K562 (cell line): ENCODE measurements at regions not wholly inside any gene's neighbourhood (a gene's known extent, or its start where the extent isn't known, plus 50 kb on each side); places are given as distances from the start of the nearest gene placed in this dataset.

Source experiments
- ATAC-seq: fragments of 200-7000 bp; cut with Tn5 transposase; 3 replicates; pipeline ENCODE4 v1.9.1; 2020; ENCODE audit warnings: moderate library complexity
- BruUV-seq: library from RNA; stranded (reverse); fragments of 400-500 nt; replicated peaks from 2 replicates; lab custom pipeline; 2021; lab: Mats Ljungman, UMichigan
- CTCF ChIA-PET: fragments of 300-600 bp; formaldehyde crosslinking; extraction: SDS; loops from one replicate; lab custom pipeline; 2021; ENCODE audit warnings: low intra/inter-chr PET ratio; lab: Yijun Ruan, JAX
- POLR2A ChIA-PET: fragments of 300-600, 350-650 bp; sonication (Branson Sonifier 250); formaldehyde crosslinking; extraction: SDS; loops from one replicate; lab custom pipeline; 2021; ENCODE audit warnings: antibody characterized with exemption, inconsistent platforms; lab: Yijun Ruan, JAX
- DNase-seq, 4 experiments: peaks; one replicate each; pipeline versions ENCODE4 v3.0.0 to v3.0.0-alpha.2; 2011 to 2018; ENCODE audit warnings: low spot score in 3 of 4, mixed read lengths in 3 of 4; ENCODE audit errors: extremely low read depth in 1 of 4
- FAIRE-seq: peaks from 2 replicates; lab custom pipeline; 2011; peaks lifted over from hg19 to GRCh38; lab: Jason Lieb, UNC
- H2AFZ ChIP-seq: 2 replicates; pipeline ENCODE4 v1.6.0; 2011; ENCODE audit warnings: low read depth, low read length, control low read depth, inconsistent platforms
- H3K27ac ChIP-seq: fragments of 200-600 bp; 3 replicates; pipeline ENCODE4 v1.8.0; 2011; ENCODE audit warnings: low read depth, mild to moderate bottlenecking, control low read depth, inconsistent platforms, low read length, moderate library complexity, mixed read lengths; ENCODE audit errors: extremely low read depth
- H3K27me3 ChIP-seq, 2 experiments: fragments of 300-600 bp in 1 of 2; 2 replicates in 1 of 2; 3 replicates in 1 of 2; pipeline versions ENCODE4 v1.6.0 to v1.8.0; 2011; ENCODE audit warnings: inconsistent platforms in 2 of 2, low read length in 2 of 2, mild to moderate bottlenecking in 1 of 2, mixed read lengths in 1 of 2, moderate library complexity in 1 of 2; ENCODE audit not compliant: control insufficient read depth in 2 of 2, insufficient read depth in 2 of 2
- H3K36me3 ChIP-seq: fragments of 300-600 bp; 3 replicates; pipeline ENCODE4 v1.8.0; 2011; ENCODE audit warnings: mild to moderate bottlenecking, low read length, inconsistent platforms; ENCODE audit not compliant: control insufficient read depth, insufficient read depth
- H3K4me1 ChIP-seq, 2 experiments: fragments of 200-600 bp in 1 of 2; replicated peaks in 1 of 2; 2 replicates in 1 of 2; 3 replicates in 1 of 2; pipeline versions ENCODE4 v1.5.1 to v1.8.0; 2011; ENCODE audit warnings: inconsistent platforms in 2 of 2, low read length in 2 of 2, mild to moderate bottlenecking in 1 of 2, mixed read lengths in 1 of 2, moderate library complexity in 1 of 2; ENCODE audit not compliant: control insufficient read depth in 2 of 2, insufficient read depth in 2 of 2
- H3K4me2 ChIP-seq: 2 replicates; pipeline ENCODE4 v1.6.1; 2011; ENCODE audit warnings: low read length, control low read depth, inconsistent platforms, mixed read lengths; ENCODE audit not compliant: insufficient read depth
- H3K4me3 ChIP-seq: fragments of 200-600 bp; sonication (generic), shearing (Covaris generic); 2 replicates; pipeline ENCODE4 v1.5.1; 2016; ENCODE audit warnings: control low read depth, inconsistent platforms
- H3K79me2 ChIP-seq: fragments of 200-600 bp; 3 replicates; pipeline ENCODE4 v1.8.0; 2011; ENCODE audit warnings: low read length, inconsistent platforms; ENCODE audit not compliant: control insufficient read depth, insufficient read depth
- H3K9ac ChIP-seq, 2 experiments: 2 replicates each; pipeline versions ENCODE4 v1.6.0 to v1.6.1; 2011; ENCODE audit warnings: low read depth in 2 of 2, low read length in 2 of 2, control low read depth in 1 of 2, inconsistent platforms in 1 of 2, mild to moderate bottlenecking in 1 of 2, mixed read lengths in 1 of 2; ENCODE audit not compliant: insufficient read depth in 1 of 2
- H3K9me1 ChIP-seq: one replicate; pipeline ENCODE4 v1.6.0; 2011; ENCODE audit warnings: inconsistent platforms, mild to moderate bottlenecking, low read length, moderate library complexity; ENCODE audit not compliant: control insufficient read depth, insufficient read depth
- H3K9me3 ChIP-seq: replicated peaks from 2 replicates; pipeline ENCODE4 v1.5.1; 2011; ENCODE audit warnings: low read depth, low read length, inconsistent platforms; ENCODE audit not compliant: control insufficient read depth, insufficient read depth
- H4K20me1 ChIP-seq: replicated peaks from 2 replicates; pipeline ENCODE4 v1.6.1; 2011; ENCODE audit warnings: low read length, inconsistent platforms, mixed read lengths; ENCODE audit not compliant: control insufficient read depth, insufficient read depth
- CEBPZ ChIP-seq: fragments of 150-350 bp; IDR thresholded peaks from 2 replicates; pipeline ENCODE4 v1.6.1; 2014; ENCODE audit warnings: low read depth, mild to moderate bottlenecking, low read length, borderline replicate concordance
- MIER1 ChIP-seq: fragments of 450-650 bp; IDR thresholded peaks from 2 replicates; pipeline ENCODE4 v1.6.1; 2016; ENCODE audit warnings: antibody characterized with exemption, mild to moderate bottlenecking, low read depth
- MTA1 ChIP-seq: fragments of 450-650 bp; IDR thresholded peaks from 2 replicates; pipeline ENCODE4 v1.6.1; 2017; ENCODE audit warnings: borderline replicate concordance
- NR0B1 ChIP-seq: fragments of 450-650 bp; IDR thresholded peaks from one replicate; pipeline ENCODE4 v1.6.1; 2018; ENCODE audit warnings: mild to moderate bottlenecking, moderate library complexity; ENCODE audit not compliant: partially characterized antibody
- RBM34 ChIP-seq: fragments of 200-400 bp; formaldehyde crosslinking; IDR thresholded peaks from 2 replicates; pipeline ENCODE4 v1.6.1; 2018; ENCODE audit warnings: low read length, borderline replicate concordance; ENCODE audit not compliant: insufficient read depth
- REST ChIP-seq, 2 experiments: fragments of 450-650 bp; formaldehyde crosslinking in 1 of 2; IDR thresholded peaks; 2 replicates each; pipeline versions ENCODE4 v1.4.0 to v1.6.1; 2014 to 2020; ENCODE audit warnings: mild to moderate bottlenecking in 2 of 2, borderline replicate concordance in 1 of 2, low read depth in 1 of 2
- RNF2 ChIP-seq: sonication (generic); IDR thresholded peaks from 2 replicates; pipeline ENCODE4 v1.6.1; 2016
- ZFP36 ChIP-seq: fragments of 150-350 bp; IDR thresholded peaks from 2 replicates; pipeline ENCODE4 v1.6.1; 2018; ENCODE audit warnings: low read length, low read depth; ENCODE audit not compliant: partially characterized antibody
- ZFPM2 ChIP-seq: fragments of 250-450 bp; sonication (Bioruptor Pico); IDR thresholded peaks from 2 replicates; pipeline ENCODE4 v1.5.1; 2022; ENCODE audit warnings: mild to moderate bottlenecking
- WGBS: fragments of 100-300 bp; shearing (Covaris generic); methylation state at CpG from one replicate; pipeline ENCODE4 v1.1.6; 2016; ENCODE audit warnings: low coverage, mixed read lengths; ENCODE audit not compliant: insufficient coverage; ENCODE audit errors: missing lambda C conversion rate; 5-methylcytosine and 5-hydroxymethylcytosine counted together
- in situ Hi-C: fragments of 300-500 bp; cut with MboI; formaldehyde crosslinking; loops from 4 replicates; pipeline ENCODE4 v1.15.0; 2018; ENCODE audit warnings: inconsistent platforms, mixed read lengths
- intact Hi-C: fragments of 100-400 bp; cut with micrococcal nuclease; formaldehyde crosslinking; loops from 2 replicates; pipeline ENCODE4 v1.14.2; 2022

- H3K79me2 ChIP-seq = no peaks in the 10 kb centered on the region
- no peaks in the 10 kb centered on the region for H3K9me1 ChIP-seq
- no peaks in the 10 kb centered on the region for H3K9me3 ChIP-seq
- no peak overlapping the region for H2AFZ ChIP-seq
- no peak overlapping the region for H3K4me2 ChIP-seq
- intact Hi-C loops (no loop called here), in situ Hi-C loops (no loop called here)
- no peak overlapping the region for H3K27ac ChIP-seq
- H3K4me1 ChIP-seq = no peaks in the 10 kb centered on the region
- peaks cover 2 to 34% of the 10 kb centered on the region in 2 experiments; a peak in 3 of 5 replicates for H3K27me3 ChIP-seq
- H3K4me3 ChIP-seq = no peak overlapping the region
- no TSS peak for BruUV-seq
- DNase-seq = no peak
- H4K20me1 ChIP-seq = no peaks in the 10 kb centered on the region; the same call in 1 of the 2 replicates
- ATAC-seq = no peak
- CTCF ChIA-PET = no interaction called here
- H3K36me3 ChIP-seq = no peaks in the 10 kb centered on the region
- no peak overlapping the region for H3K9ac ChIP-seq
- 2% methylated on average over 6 of the region's 6 CpGs for WGBS
- FAIRE-seq = no peak
- POLR2A ChIA-PET = interaction anchor here (1.8 kb wide), 1 partner anchor 12 kb away, joined by 5 read pairs; no protein-coding TSS in a partner anchor
- TF ChIP-seq ZFP36 (no peak), RNF2 (no peak), MIER1 (no peak), ZFPM2 (CRISPR knock-in tag) (no peak), MTA1 (no peak), CEBPZ (no peak), RBM34 (no peak), REST (IDR thresholded peaks at IDR 0.05; ENCODE audit: borderline replicate concordance) (no peak), REST (CRISPR knock-in tag; IDR thresholded peaks at IDR 0.05; ENCODE audit: low read depth) (no peak), NR0B1 (no peak)
Observed at GRCh38 chr5:74507370-74508005, 133.0 kb downstream of the ENC1 start.
